GM21447 (cell line): ENCODE measurements at regions not wholly inside any gene's neighbourhood (a gene's known extent, or its start where the extent isn't known, plus 50 kb on each side); places are given as distances from the start of the nearest gene placed in this dataset.
A peak's percentile ranks its signal among the peaks of the same experiment; 100 is the strongest.
"Not testable (repeated sequence)": the region's sequence is repeated elsewhere in the genome, so short reads cannot be mapped to it uniquely, and the experiment has no call there.

Experiments
- ATAC-seq: cut with Tn5 transposase; IDR thresholded peaks from one replicate; pipeline ENCODE4 v1.9.1; 2021; ENCODE audit not compliant: unreplicated experiment

- ATAC-seq: no peak
Measured at GRCh38 chr3:181917027-181917426, 205.3 kb downstream of the SOX2 start.

- no peak for ATAC-seq
Measured at GRCh38 chr3:181919375-181919774, 207.7 kb downstream of the SOX2 start.

GRCh38 chr3:181920409-181920808 lies 208.7 kb downstream of the SOX2 start:
- no peak for ATAC-seq

- peak; percentile 99 for ATAC-seq
Measured at GRCh38 chr3:181921220-181921619, 209.5 kb downstream of the SOX2 start.

GRCh38 chr3:181925841-181926240 lies 214.1 kb downstream of the SOX2 start:
- not testable (repeated sequence) for ATAC-seq

GRCh38 chr3:181929501-181929900 lies 217.8 kb downstream of the SOX2 start:
- ATAC-seq: no peak

GRCh38 chr3:181930105-181930504 lies 218.4 kb downstream of the SOX2 start:
- ATAC-seq: no peak

GRCh38 chr3:181932039-181932438 lies 220.3 kb downstream of the SOX2 start:
- peak; percentile 72 for ATAC-seq

GRCh38 chr3:181933052-181933618 lies 221.4 kb downstream of the SOX2 start:
- no peak for ATAC-seq

GRCh38 chr3:181935915-181936314 lies 224.2 kb downstream of the SOX2 start:
- ATAC-seq: no peak

GRCh38 chr3:181936774-181937173 lies 225.0 kb downstream of the SOX2 start:
- ATAC-seq: no peak

GRCh38 chr3:181938580-181938979 lies 226.9 kb downstream of the SOX2 start:
- not testable (repeated sequence) for ATAC-seq

GRCh38 chr3:181940703-181941102 lies 229.0 kb downstream of the SOX2 start:
- no peak for ATAC-seq

- ATAC-seq: peak; percentile 90
Measured at GRCh38 chr3:181941250-181941649, 229.5 kb downstream of the SOX2 start.

GRCh38 chr3:181943285-181943684 lies 231.6 kb downstream of the SOX2 start:
- no peak for ATAC-seq

- ATAC-seq: no peak
Measured at GRCh38 chr3:181947606-181948005, 235.9 kb downstream of the SOX2 start.

- no peak for ATAC-seq
Measured at GRCh38 chr3:181948286-181948685, 236.6 kb downstream of the SOX2 start.

GRCh38 chr3:181952221-181952620 lies 240.5 kb downstream of the SOX2 start:
- ATAC-seq: no peak

- ATAC-seq: no peak
Measured at GRCh38 chr3:181952929-181953328, 241.2 kb downstream of the SOX2 start.

- ATAC-seq: no peak
Measured at GRCh38 chr3:181955566-181955965, 243.8 kb downstream of the SOX2 start.

GRCh38 chr3:181956122-181956521 lies 244.4 kb downstream of the SOX2 start:
- ATAC-seq: no peak

- no peak for ATAC-seq
Measured at GRCh38 chr3:181966393-181966792, 254.7 kb downstream of the SOX2 start.

- no peak for ATAC-seq
Measured at GRCh38 chr3:181969925-181970324, 258.2 kb downstream of the SOX2 start.
